ENCODE measurements at regions not wholly inside any gene's neighbourhood (a gene's known extent, or its start where the extent isn't known, plus 50 kb on each side); places are given as distances from the start of the nearest gene placed in this dataset.

GRCh38 chr15:98121536-98121935 lies 161.0 kb downstream of the ARRDC4 start:
- no peak for TF ChIP-seq REST (IDR thresholded peaks at IDR 0.05)
- no peak for TF ChIP-seq CTCF (IDR thresholded peaks at IDR 0.05)
- no peak for TF ChIP-seq BHLHE40 (IDR thresholded peaks at IDR 0.05; ENCODE audit: low read depth, low read length)
- TF ChIP-seq POLR2A (IDR thresholded peaks at IDR 0.05; ENCODE audit: low read length), result no peak
- TF ChIP-seq NR3C1 (IDR thresholded peaks at IDR 0.05), result no peak
- no peak for TF ChIP-seq MYC (IDR thresholded peaks at IDR 0.05; ENCODE audit: borderline replicate concordance, low read length)
- TF ChIP-seq RFX5 (IDR thresholded peaks at IDR 0.05), result no peak
- TF ChIP-seq E2F6 (IDR thresholded peaks at IDR 0.05; ENCODE audit: borderline replicate concordance, low read depth), result no peak
- no peak for TF ChIP-seq MAFK (IDR thresholded peaks at IDR 0.05; ENCODE audit: partially characterized antibody)
- TF ChIP-seq CEBPB (IDR thresholded peaks at IDR 0.05), result no peak
- no peak for TF ChIP-seq RCOR1 (IDR thresholded peaks at IDR 0.05; ENCODE audit: low read depth, low read length)
- no peak for TF ChIP-seq KDM1A (IDR thresholded peaks at IDR 0.05; ENCODE audit: low read depth)
- TF ChIP-seq, protein P1, sequence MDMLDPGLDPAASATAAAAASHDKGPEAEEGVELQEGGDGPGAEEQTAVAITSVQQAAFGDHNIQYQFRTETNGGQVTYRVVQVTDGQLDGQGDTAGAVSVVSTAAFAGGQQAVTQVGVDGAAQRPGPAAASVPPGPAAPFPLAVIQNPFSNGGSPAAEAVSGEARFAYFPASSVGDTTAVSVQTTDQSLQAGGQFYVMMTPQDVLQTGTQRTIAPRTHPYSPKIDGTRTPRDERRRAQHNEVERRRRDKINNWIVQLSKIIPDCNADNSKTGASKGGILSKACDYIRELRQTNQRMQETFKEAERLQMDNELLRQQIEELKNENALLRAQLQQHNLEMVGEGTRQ (IDR thresholded peaks at IDR 0.05), result no peak
- no peak for TF ChIP-seq EP300 (IDR thresholded peaks at IDR 0.05)

Data from A549 (cell line).